MV-4-11 (cell line): ENCODE measurements at regions not wholly inside any gene's neighbourhood (a gene's known extent, or its start where the extent isn't known, plus 50 kb on each side); places are given as distances from the start of the nearest gene placed in this dataset.

Experiments used
- DNase-seq: peaks from one replicate; lab custom pipeline; 2025; lab: John Stamatoyannopoulos, UW

GRCh38 chr9:99753436-99753835, 68.2 kb upstream of the NR4A3 start:
- DNase-seq, result no peak

GRCh38 chr9:99760421-99760820, 61.3 kb upstream of the NR4A3 start:
- DNase-seq, result no peak

GRCh38 chr9:99762470-99762869, 59.2 kb upstream of the NR4A3 start:
- DNase-seq, result peak; percentile 85
